A673 (cell line): ENCODE measurements at regions not wholly inside any gene's neighbourhood (a gene's known extent, or its start where the extent isn't known, plus 50 kb on each side); places are given as distances from the start of the nearest gene placed in this dataset.

Source experiments
- CTCF ChIP-seq: fragments of 300-800, 200-600 bp; sonication (generic); conservative IDR thresholded peaks from 2 replicates; pipeline ENCODE4 v1.5.1; 2017; ENCODE audit warnings: low read depth, mild to moderate bottlenecking, antibody characterized with exemption, low read length, moderate library complexity, mixed read lengths
- EZH2 ChIP-seq: fragments of 200-600 bp; sonication (generic); IDR thresholded peaks from 2 replicates; pipeline ENCODE4 v1.6.1; 2017; ENCODE audit warnings: borderline replicate concordance, low read depth, mild to moderate bottlenecking, mixed read lengths, antibody characterized with exemption, low read length; ENCODE audit not compliant: poor library complexity, severe bottlenecking

GRCh38 chr6:33921745-33922144, 117.9 kb upstream of the MLN start:
- no peak for TF ChIP-seq CTCF
- no peak for TF ChIP-seq EZH2
